NCI-H2196 (cell line): ENCODE measurements at regions not wholly inside any gene's neighbourhood (a gene's known extent, or its start where the extent isn't known, plus 50 kb on each side); places are given as distances from the start of the nearest gene placed in this dataset.
A peak's percentile ranks its signal among the peaks of the same experiment; 100 is the strongest.

Experiments
- DNase-seq: peaks from one replicate; lab custom pipeline; 2025; ENCODE audit not compliant: unreplicated experiment; lab: John Stamatoyannopoulos, UW

GRCh38 chrY:14139521-14139920 lies 83.5 kb downstream of the VCY1B start:
- DNase-seq, result no peak

- no peak for DNase-seq
Measured at GRCh38 chrY:14145614-14146013, 89.6 kb downstream of the VCY1B start.

DNA sequence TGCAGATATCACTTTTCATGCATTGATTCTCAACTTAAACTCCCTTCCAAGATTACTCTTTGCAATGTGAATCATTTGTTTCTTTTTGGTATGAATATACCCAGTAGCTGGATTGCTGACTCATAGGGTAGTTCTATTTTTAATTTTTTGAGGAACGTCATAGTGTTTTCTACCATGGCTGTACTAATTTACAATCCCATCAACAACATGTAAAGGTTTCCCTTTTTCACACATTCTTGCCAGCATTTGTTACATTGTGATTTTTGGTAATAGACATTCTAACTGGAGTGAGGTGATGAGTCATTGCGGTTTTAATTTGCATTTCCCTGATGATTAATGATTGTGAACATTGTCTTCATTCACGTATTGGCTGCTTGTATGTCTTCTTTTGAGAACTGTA lies 126.7 kb downstream of the VCY1B start:
- no peak for DNase-seq

DNA sequence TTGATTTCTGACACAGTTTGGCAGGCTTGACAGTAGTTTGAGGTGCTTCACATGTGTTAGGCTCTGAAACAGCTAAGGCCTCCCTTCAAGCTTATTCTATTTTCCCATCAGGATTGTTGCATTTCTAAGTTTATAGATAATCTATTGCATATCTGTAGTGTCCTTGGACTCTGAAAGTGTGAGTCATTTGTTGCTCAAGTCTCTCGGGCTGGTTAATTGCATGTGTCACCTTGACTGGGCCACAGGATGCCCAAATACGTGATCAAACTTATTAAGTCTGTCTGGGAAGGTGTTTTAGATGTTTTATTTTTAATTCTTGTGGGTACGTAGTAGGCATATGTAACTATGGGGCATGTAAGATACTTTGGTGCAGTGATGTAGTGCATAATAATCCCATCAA lies 166.0 kb downstream of the VCY1B start:
- DNase-seq, result no peak

GRCh38 chrY:14231703-14232102 lies 175.7 kb downstream of the VCY1B start:
- no peak for DNase-seq

- DNase-seq, result no peak
Measured at GRCh38 chrY:14235070-14235469, 179.0 kb downstream of the VCY1B start.

GRCh38 chrY:14238277-14238676 lies 182.2 kb downstream of the VCY1B start:
- DNase-seq, result no peak

- peak; percentile 49 for DNase-seq
Measured at GRCh38 chrY:14246948-14247347, 190.9 kb downstream of the VCY1B start.

- DNase-seq, result no peak
Measured at GRCh38 chrY:14248878-14249576, 193.0 kb downstream of the VCY1B start.

GRCh38 chrY:14255965-14256816 lies 200.2 kb downstream of the VCY1B start:
- DNase-seq, result no peak

- no peak for DNase-seq
Measured at GRCh38 chrY:14256817-14257168, 200.8 kb downstream of the VCY1B start.

DNA sequence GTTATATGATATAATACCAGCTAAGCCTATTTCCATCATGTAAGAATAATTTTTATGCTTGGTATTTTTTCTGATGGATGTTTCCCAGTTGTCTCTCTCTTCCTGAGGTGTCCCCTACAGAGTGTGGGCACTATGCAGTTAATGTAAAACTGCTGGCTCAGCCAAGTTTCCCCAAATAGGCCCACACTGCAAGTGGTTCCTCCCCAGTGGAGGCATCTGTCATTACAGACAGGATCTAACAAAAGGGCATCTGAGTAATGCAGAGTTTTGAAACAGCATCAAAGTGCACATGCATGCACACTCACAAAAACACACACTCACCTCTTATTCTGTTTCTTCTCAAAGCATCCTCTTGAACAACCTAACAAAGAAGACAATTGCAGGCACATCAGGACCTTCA lies 221.0 kb downstream of the VCY1B start:
- DNase-seq, result no peak

- no peak for DNase-seq
Measured at GRCh38 chrY:14290656-14291375, 233.5 kb upstream of the NLGN4Y start.

DNA sequence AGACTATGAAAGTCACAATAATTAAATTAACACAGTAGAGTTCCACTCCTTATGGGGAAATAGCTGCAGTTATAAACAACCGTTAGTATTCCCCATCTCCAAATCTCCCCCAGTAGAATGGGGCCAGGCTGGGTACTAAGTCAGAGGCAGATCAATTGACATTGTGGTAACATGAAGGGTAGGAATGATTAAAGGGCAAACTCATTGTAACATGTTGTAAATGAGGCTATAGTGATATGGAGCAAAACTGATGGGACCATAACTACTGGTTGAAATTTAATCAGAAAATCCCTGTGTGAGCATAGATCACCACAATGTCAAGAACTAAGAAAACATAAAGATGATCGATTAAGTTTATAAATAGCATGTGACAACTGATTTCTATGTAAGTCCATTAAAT lies 231.9 kb upstream of the NLGN4Y start:
- DNase-seq, result no peak

- DNase-seq, result no peak
Measured at GRCh38 chrY:14300775-14301174, 223.6 kb upstream of the NLGN4Y start.

- DNase-seq, result no peak
Measured at GRCh38 chrY:14301552-14301951, 222.8 kb upstream of the NLGN4Y start.

- peak; percentile 52 for DNase-seq
Measured at GRCh38 chrY:14328677-14329345, 195.5 kb upstream of the NLGN4Y start.

DNA sequence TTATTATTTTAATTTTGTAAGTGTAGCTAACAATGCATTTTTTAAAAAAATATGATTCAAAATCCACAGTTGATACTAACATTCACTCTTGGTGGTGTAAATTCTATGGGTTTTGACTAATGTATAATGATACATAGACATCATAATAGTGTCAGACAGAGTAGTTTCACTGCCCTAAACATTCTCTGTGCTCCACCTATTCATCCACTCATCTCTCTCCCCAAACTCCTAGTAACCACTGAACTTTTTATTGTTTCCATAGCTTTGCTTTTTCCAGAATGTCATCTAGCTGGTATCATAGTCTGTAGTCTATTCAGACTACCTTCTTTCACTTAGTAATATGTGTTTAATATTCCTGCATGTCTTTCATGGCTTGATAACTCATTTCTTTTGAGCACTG lies 194.0 kb upstream of the NLGN4Y start:
- no peak for DNase-seq

GRCh38 chrY:14339524-14339923 lies 184.8 kb upstream of the NLGN4Y start:
- no peak for DNase-seq

DNA sequence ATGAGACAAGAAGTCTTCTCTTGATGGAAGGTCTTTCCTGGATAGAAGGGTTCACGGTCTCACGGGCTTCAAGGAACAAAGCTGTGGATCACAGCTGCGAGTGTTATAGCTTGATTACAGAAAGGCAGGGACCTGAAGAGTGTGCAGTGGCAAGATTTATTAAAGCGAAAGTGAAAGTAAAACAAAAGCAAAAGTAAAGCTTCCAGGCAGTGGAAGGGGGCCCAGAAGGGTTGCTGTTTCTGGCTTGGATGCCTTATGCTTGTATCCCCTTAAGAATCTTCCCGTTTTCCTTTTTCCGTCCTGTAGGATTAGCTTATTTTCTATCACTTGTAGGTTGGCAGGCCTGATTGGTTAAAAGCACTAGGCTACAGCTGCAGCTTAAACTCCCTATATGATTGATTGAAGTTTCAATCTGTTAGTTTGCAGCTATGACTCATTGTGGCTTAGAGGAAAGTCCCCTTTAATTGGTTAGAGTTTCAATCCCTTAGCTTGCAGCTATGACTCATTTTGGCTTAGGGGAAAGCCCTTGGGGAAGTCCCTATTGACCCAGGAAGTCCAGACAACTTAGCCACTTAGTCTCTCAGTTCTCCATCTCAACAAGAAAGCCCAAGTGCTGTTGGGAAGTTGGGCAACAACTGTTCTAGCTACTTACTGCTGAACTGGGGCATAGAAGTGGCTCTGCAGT lies 183.7 kb upstream of the NLGN4Y start:
- peak; percentile 41 for DNase-seq
